ENCODE measurements at regions not wholly inside any gene's neighbourhood (a gene's known extent, or its start where the extent isn't known, plus 50 kb on each side); places are given as distances from the start of the nearest gene placed in this dataset.

DNA sequence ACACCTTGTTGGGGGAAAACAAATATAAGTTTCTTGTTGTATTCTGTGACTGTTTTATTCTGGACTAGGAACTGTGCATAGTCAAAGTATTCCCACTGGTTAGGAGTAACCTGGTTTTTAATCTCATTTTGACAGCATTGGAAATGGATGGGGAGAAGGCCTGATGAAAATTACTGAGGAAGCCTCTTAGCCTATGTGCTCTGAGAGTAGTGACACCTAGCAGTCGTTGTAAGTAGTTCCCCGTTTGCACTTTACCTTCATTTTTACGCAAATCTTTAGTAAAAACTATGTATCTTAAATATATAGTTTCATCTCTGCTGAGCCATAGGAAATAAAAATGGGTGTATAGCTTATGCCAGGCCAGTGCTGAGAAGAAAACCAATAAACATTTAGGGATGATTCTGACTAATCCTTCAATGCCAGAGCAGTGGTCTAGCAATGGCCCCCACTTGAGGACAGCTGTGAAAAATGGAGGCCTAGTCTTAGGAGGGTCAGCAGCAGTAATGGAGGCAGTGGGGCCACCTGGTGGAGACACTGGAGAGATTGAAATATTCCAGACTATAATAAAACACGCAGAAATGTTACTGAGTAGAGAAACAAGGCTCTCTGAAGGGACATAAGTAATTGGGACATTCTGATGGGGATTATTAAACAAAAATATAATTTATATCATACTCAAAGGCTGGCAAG lies 133.2 kb upstream of the NOVA1 start:
- intact Hi-C loops (cut with micrococcal nuclease), result no loop called here
- Histone ChIP-seq H3K4me2 (replicated peaks; ENCODE audit: low read depth, low read length, poor library complexity, severe bottlenecking) (no peak overlapping the region), H2AFZ (ENCODE audit: insufficient read depth, low read depth, low read length, poor library complexity, severe bottlenecking) (no peak overlapping the region), H3K27ac (ENCODE audit: low read length in 2 of 2) (no peak overlapping the region), H3K4me1 (ENCODE audit: control insufficient read depth in 2 of 2, insufficient read depth in 2 of 2, low read length in 2 of 2) (no peaks in the 10 kb centered on the region), H4K20me1 (ENCODE audit: control insufficient read depth, insufficient read depth, low read length, poor library complexity, severe bottlenecking) (no peaks in the 10 kb centered on the region), H3K27me3 (replicated peaks in 1 of 4; ENCODE audit: control extremely low read depth in 1 of 4, control insufficient read depth in 3 of 4, insufficient read depth in 4 of 4, low read length in 3 of 4) (no peaks in the 10 kb centered on the region), H3K9ac (ENCODE audit: low read length) (no peak overlapping the region), H3K9me3 (ENCODE audit: control extremely low read depth in 1 of 3, control insufficient read depth in 2 of 3, insufficient read depth in 1 of 3, low read length in 2 of 3) (no peaks in the 10 kb centered on the region), H3K79me2 (ENCODE audit: control insufficient read depth, insufficient read depth, low read length) (no peaks in the 10 kb centered on the region), H3K4me3 (ENCODE audit: control extremely low read depth in 1 of 5, extremely low read depth in 1 of 5, insufficient read depth in 1 of 5, low read depth in 2 of 5, low read length in 4 of 5) (no peak overlapping the region), H3K36me3 (replicated peaks in 1 of 2; ENCODE audit: control extremely low read depth in 1 of 2, control insufficient read depth in 1 of 2, extremely low read depth in 1 of 2, insufficient read depth in 2 of 2, low read length in 1 of 2) (no peaks in the 10 kb centered on the region)
- no peak overlapping the region for H3K27ac Mint-ChIP-seq
- CTCF ChIA-PET, result no interaction called here
- POLR2A ChIA-PET, result no interaction called here
- H3K4me3 Mint-ChIP-seq, result no peak overlapping the region
- TF ChIP-seq, protein P1, sequence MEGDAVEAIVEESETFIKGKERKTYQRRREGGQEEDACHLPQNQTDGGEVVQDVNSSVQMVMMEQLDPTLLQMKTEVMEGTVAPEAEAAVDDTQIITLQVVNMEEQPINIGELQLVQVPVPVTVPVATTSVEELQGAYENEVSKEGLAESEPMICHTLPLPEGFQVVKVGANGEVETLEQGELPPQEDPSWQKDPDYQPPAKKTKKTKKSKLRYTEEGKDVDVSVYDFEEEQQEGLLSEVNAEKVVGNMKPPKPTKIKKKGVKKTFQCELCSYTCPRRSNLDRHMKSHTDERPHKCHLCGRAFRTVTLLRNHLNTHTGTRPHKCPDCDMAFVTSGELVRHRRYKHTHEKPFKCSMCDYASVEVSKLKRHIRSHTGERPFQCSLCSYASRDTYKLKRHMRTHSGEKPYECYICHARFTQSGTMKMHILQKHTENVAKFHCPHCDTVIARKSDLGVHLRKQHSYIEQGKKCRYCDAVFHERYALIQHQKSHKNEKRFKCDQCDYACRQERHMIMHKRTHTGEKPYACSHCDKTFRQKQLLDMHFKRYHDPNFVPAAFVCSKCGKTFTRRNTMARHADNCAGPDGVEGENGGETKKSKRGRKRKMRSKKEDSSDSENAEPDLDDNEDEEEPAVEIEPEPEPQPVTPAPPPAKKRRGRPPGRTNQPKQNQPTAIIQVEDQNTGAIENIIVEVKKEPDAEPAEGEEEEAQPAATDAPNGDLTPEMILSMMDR (IDR thresholded peaks at IDR 0.05), result no peak
- no peak for TF ChIP-seq EZH2 (IDR thresholded peaks at IDR 0.05; ENCODE audit: borderline replicate concordance, insufficient read depth, low read depth, low read length, poor library complexity, severe bottlenecking)
- no peaks in the 10 kb centered on the region for H3K9me3 Mint-ChIP-seq (ENCODE audit: insufficient read depth)
- no CpG with 5 or more reads among the region's 4 CpGs for WGBS (ENCODE audit: insufficient coverage)
- H3K27me3 Mint-ChIP-seq, result no peaks in the 10 kb centered on the region
- ATAC-seq (ENCODE audit: low read depth), result no peak
- no peak for DNase-seq
- H3K4me1 Mint-ChIP-seq, result no peaks in the 10 kb centered on the region

DNA sequence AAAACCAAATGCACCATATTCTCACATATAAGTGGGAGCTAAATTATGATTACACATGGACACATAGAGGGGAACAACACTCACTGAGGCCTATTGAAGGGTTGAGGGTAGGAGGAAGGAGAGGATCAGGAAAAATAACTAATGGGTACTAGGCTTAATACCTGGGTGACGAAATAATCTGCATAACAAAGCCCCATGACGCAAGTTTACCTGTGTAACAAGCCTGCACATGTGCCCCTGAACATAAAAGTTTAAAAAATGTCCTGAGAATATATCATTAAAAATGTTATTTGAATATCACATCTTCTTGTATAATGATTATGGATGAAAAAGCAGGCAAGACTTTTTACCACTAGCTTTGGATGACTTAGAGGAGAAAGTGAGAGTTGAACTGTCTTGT lies 138.0 kb upstream of the NOVA1 start:
- ChIA-PET POLR2A (no interaction called here), CTCF (no interaction called here)
- H3K4me2 ChIP-seq (replicated peaks; ENCODE audit: low read depth, low read length, poor library complexity, severe bottlenecking), result no peak overlapping the region
- no peaks in the 10 kb centered on the region for H3K79me2 ChIP-seq (ENCODE audit: control insufficient read depth, insufficient read depth, low read length)
- H3K9ac ChIP-seq (ENCODE audit: low read length), result no peak overlapping the region
- Mint-ChIP-seq H3K9me3 (ENCODE audit: insufficient read depth) (no peaks in the 10 kb centered on the region), H3K27me3 (no peaks in the 10 kb centered on the region), H3K4me3 (no peak overlapping the region), H3K4me1 (no peaks in the 10 kb centered on the region), H3K27ac (no peak overlapping the region)
- intact Hi-C loops (cut with micrococcal nuclease), result no loop called here
- H4K20me1 ChIP-seq (ENCODE audit: control insufficient read depth, insufficient read depth, low read length, poor library complexity, severe bottlenecking), result no peaks in the 10 kb centered on the region
- ATAC-seq (ENCODE audit: low read depth), result no peak
- no peaks in the 10 kb centered on the region for H3K4me1 ChIP-seq (ENCODE audit: control insufficient read depth in 2 of 2, insufficient read depth in 2 of 2, low read length in 2 of 2)
- no CpG with 5 or more reads among the region's 2 CpGs for WGBS (ENCODE audit: insufficient coverage)
- TF ChIP-seq EZH2 (IDR thresholded peaks at IDR 0.05; ENCODE audit: borderline replicate concordance, insufficient read depth, low read depth, low read length, poor library complexity, severe bottlenecking), result no peak
- TF ChIP-seq, protein P1 (IDR thresholded peaks at IDR 0.05), result no peak
- DNase-seq, result no peak
- H3K9me3 ChIP-seq (ENCODE audit: control extremely low read depth in 1 of 3, control insufficient read depth in 2 of 3, insufficient read depth in 1 of 3, low read length in 2 of 3), result no peaks in the 10 kb centered on the region
- H2AFZ ChIP-seq (ENCODE audit: insufficient read depth, low read depth, low read length, poor library complexity, severe bottlenecking), result no peak overlapping the region
- H3K27ac ChIP-seq (ENCODE audit: low read length in 2 of 2), result no peak overlapping the region
- H3K4me3 ChIP-seq (ENCODE audit: control extremely low read depth in 1 of 5, extremely low read depth in 1 of 5, insufficient read depth in 1 of 5, low read depth in 2 of 5, low read length in 4 of 5), result no peak overlapping the region
- no peaks in the 10 kb centered on the region for H3K36me3 ChIP-seq (replicated peaks in 1 of 2; ENCODE audit: control extremely low read depth in 1 of 2, control insufficient read depth in 1 of 2, extremely low read depth in 1 of 2, insufficient read depth in 2 of 2, low read length in 1 of 2)
- H3K27me3 ChIP-seq (replicated peaks in 1 of 4; ENCODE audit: control extremely low read depth in 1 of 4, control insufficient read depth in 3 of 4, insufficient read depth in 4 of 4, low read length in 3 of 4), result no peaks in the 10 kb centered on the region
